Activated CD4-positive, alpha-beta T cell treated with anti-CD3 and anti-CD28 coated beads, Interleukin-2, amount 10 ng/mL, durations not matched to agents 24 days and 14 days (primary cell): ENCODE measurements at regions not wholly inside any gene's neighbourhood (a gene's known extent, or its start where the extent isn't known, plus 50 kb on each side); places are given as distances from the start of the nearest gene placed in this dataset.

Experiments
- DNase-seq: peaks from one replicate; pipeline ENCODE4 v3.0.0; 2022
- H3K27ac Mint-ChIP-seq: one replicate; pipeline ENCODE4 v1.8.0; 2022; ENCODE audit warnings: mild to moderate bottlenecking, mixed read lengths
- H3K27me3 Mint-ChIP-seq: one replicate; pipeline ENCODE4 v1.8.0; 2022; ENCODE audit warnings: mixed read lengths
- H3K36me3 Mint-ChIP-seq: one replicate; pipeline ENCODE4 v1.8.0; 2022; ENCODE audit warnings: low read depth, mild to moderate bottlenecking, mixed read lengths
- H3K4me1 Mint-ChIP-seq: one replicate; pipeline ENCODE4 v1.8.0; 2021; ENCODE audit warnings: mixed read lengths
- H3K4me3 Mint-ChIP-seq: one replicate; pipeline ENCODE4 v1.8.0; 2022; ENCODE audit warnings: mild to moderate bottlenecking, moderate library complexity, mixed read lengths
- H3K9me3 Mint-ChIP-seq: one replicate; pipeline ENCODE4 v1.8.0; 2021; ENCODE audit warnings: mixed read lengths
- intact Hi-C: fragments of 100-400 bp; cut with micrococcal nuclease; formaldehyde crosslinking; loops from one replicate; pipeline ENCODE4 v1.15.1; 2023

- Mint-ChIP-seq H3K27me3 (peaks cover 10% of the 10 kb centered on the region), H3K36me3 (no peaks in the 10 kb centered on the region), H3K27ac (no peak overlapping the region), H3K4me1 (no peaks in the 10 kb centered on the region), H3K4me3 (no peak overlapping the region), H3K9me3 (no peaks in the 10 kb centered on the region)
- no peak for DNase-seq
- intact Hi-C loops = no loop called here
Observed at GRCh38 chr1:119268879-119269278, 99.7 kb upstream of the HAO2 start.

- peak; percentile 82 for DNase-seq
- Mint-ChIP-seq H3K4me3 (no peak overlapping the region), H3K27ac (no peak overlapping the region), H3K27me3 (peaks cover 8% of the 10 kb centered on the region), H3K4me1 (no peaks in the 10 kb centered on the region), H3K36me3 (no peaks in the 10 kb centered on the region), H3K9me3 (no peaks in the 10 kb centered on the region)
- intact Hi-C loops = no loop called here
Observed at GRCh38 chr1:119275145-119276134, 93.1 kb upstream of the HAO2 start.

GRCh38 chr1:119276558-119276957 lies 92.0 kb upstream of the HAO2 start:
- no peak for DNase-seq
- Mint-ChIP-seq H3K9me3 (no peaks in the 10 kb centered on the region), H3K4me1 (no peaks in the 10 kb centered on the region), H3K4me3 (no peak overlapping the region), H3K27ac (no peak overlapping the region), H3K27me3 (peaks cover 8% of the 10 kb centered on the region), H3K36me3 (no peaks in the 10 kb centered on the region)
- intact Hi-C loops = no loop called here

GRCh38 chr1:119279456-119280381 lies 88.9 kb upstream of the HAO2 start:
- intact Hi-C loops = no loop called here

GRCh38 chr1:119285482-119285881 lies 83.1 kb upstream of the HAO2 start:
- Mint-ChIP-seq H3K36me3 (no peaks in the 10 kb centered on the region), H3K27me3 (peaks cover 18% of the 10 kb centered on the region), H3K4me3 (no peak overlapping the region), H3K9me3 (no peaks in the 10 kb centered on the region), H3K4me1 (no peaks in the 10 kb centered on the region), H3K27ac (no peak overlapping the region)
- no peak for DNase-seq
- intact Hi-C loops = loop anchor here (5.0 kb wide), 1 partner anchor 82 kb away; the partner anchor contains the start of gene HAO2

More at GRCh38 chr1:119279456-119280381, 88.9 kb upstream of the HAO2 start:
- H3K4me1 Mint-ChIP-seq = no peaks in the 10 kb centered on the region
- no peaks in the 10 kb centered on the region for H3K36me3 Mint-ChIP-seq
- DNase-seq = no peak
- no peak overlapping the region for H3K27ac Mint-ChIP-seq
- no peak overlapping the region for H3K4me3 Mint-ChIP-seq
- no peaks in the 10 kb centered on the region for H3K9me3 Mint-ChIP-seq
- peaks cover 15% of the 10 kb centered on the region for H3K27me3 Mint-ChIP-seq

GRCh38 chr1:119286587-119287181 lies 81.9 kb upstream of the HAO2 start:
- Mint-ChIP-seq H3K36me3 (no peaks in the 10 kb centered on the region), H3K4me3 (no peak overlapping the region), H3K4me1 (no peaks in the 10 kb centered on the region), H3K9me3 (no peaks in the 10 kb centered on the region), H3K27ac (no peak overlapping the region), H3K27me3 (peaks cover 19% of the 10 kb centered on the region)
- DNase-seq = peak; percentile 77
- intact Hi-C loops = loop anchor here (5.0 kb wide), 1 partner anchor 81 kb away; the partner anchor contains the start of gene HAO2

- Mint-ChIP-seq H3K9me3 (no peaks in the 10 kb centered on the region), H3K27ac (no peak overlapping the region), H3K4me3 (no peak overlapping the region), H3K27me3 (peaks cover 15% of the 10 kb centered on the region), H3K36me3 (no peaks in the 10 kb centered on the region), H3K4me1 (no peaks in the 10 kb centered on the region)
- intact Hi-C loops = loop anchor here (5.0 kb wide), 1 partner anchor 79 kb away; the partner anchor contains the start of gene HAO2
- no peak for DNase-seq
Observed at GRCh38 chr1:119288751-119289150, 79.8 kb upstream of the HAO2 start.

- Mint-ChIP-seq H3K27ac (no peak overlapping the region), H3K4me3 (no peak overlapping the region), H3K36me3 (no peaks in the 10 kb centered on the region), H3K27me3 (peaks cover 9% of the 10 kb centered on the region), H3K4me1 (peaks cover 7% of the 10 kb centered on the region), H3K9me3 (no peaks in the 10 kb centered on the region)
- intact Hi-C loops = no loop called here
- DNase-seq = no peak
Observed at GRCh38 chr1:119290297-119290696, 78.3 kb upstream of the HAO2 start.

- Mint-ChIP-seq H3K36me3 (no peaks in the 10 kb centered on the region), H3K9me3 (no peaks in the 10 kb centered on the region), H3K4me3 (no peak overlapping the region), H3K4me1 (peaks cover 7% of the 10 kb centered on the region), H3K27ac (no peak overlapping the region), H3K27me3 (peaks cover 9% of the 10 kb centered on the region)
- no peak for DNase-seq
- intact Hi-C loops = no loop called here
Observed at GRCh38 chr1:119291611-119292206, 76.9 kb upstream of the HAO2 start.

GRCh38 chr1:119293797-119294196 lies 74.8 kb upstream of the HAO2 start:
- Mint-ChIP-seq H3K4me3 (no peak overlapping the region), H3K4me1 (peaks cover 7% of the 10 kb centered on the region), H3K27ac (no peak overlapping the region), H3K36me3 (no peaks in the 10 kb centered on the region), H3K9me3 (no peaks in the 10 kb centered on the region), H3K27me3 (peaks cover 8% of the 10 kb centered on the region)
- no peak for DNase-seq
- intact Hi-C loops = no loop called here

- H3K9me3 Mint-ChIP-seq = no peaks in the 10 kb centered on the region
Observed at GRCh38 chr1:119294199-119294598, 74.4 kb upstream of the HAO2 start.

GRCh38 chr1:119294722-119295121 lies 73.9 kb upstream of the HAO2 start:
- Mint-ChIP-seq H3K36me3 (no peaks in the 10 kb centered on the region), H3K4me3 (no peak overlapping the region), H3K27ac (no peak overlapping the region), H3K4me1 (peaks cover 7% of the 10 kb centered on the region), H3K27me3 (peaks cover 11% of the 10 kb centered on the region), H3K9me3 (no peaks in the 10 kb centered on the region)
- intact Hi-C loops = no loop called here
- no peak for DNase-seq

More at GRCh38 chr1:119294199-119294598, 74.4 kb upstream of the HAO2 start:
- DNase-seq = no peak
- no peak overlapping the region for H3K4me3 Mint-ChIP-seq
- intact Hi-C loops = no loop called here
- no peak overlapping the region for H3K27ac Mint-ChIP-seq
- peaks cover 7% of the 10 kb centered on the region for H3K4me1 Mint-ChIP-seq
- no peaks in the 10 kb centered on the region for H3K36me3 Mint-ChIP-seq
- peaks cover 8% of the 10 kb centered on the region for H3K27me3 Mint-ChIP-seq

- peaks cover 16% of the 10 kb centered on the region for H3K27me3 Mint-ChIP-seq
- no peaks in the 10 kb centered on the region for H3K9me3 Mint-ChIP-seq
- no peak overlapping the region for H3K27ac Mint-ChIP-seq
- DNase-seq = no peak
- no peak overlapping the region for H3K4me3 Mint-ChIP-seq
- peaks cover 7% of the 10 kb centered on the region for H3K4me1 Mint-ChIP-seq
- no peaks in the 10 kb centered on the region for H3K36me3 Mint-ChIP-seq
- intact Hi-C loops = no loop called here
Observed at GRCh38 chr1:119298687-119299303, 69.8 kb upstream of the HAO2 start.
